Stimulated activated CD4-positive, alpha-beta T cell treated with anti-CD3 and anti-CD28 coated beads, Interleukin-15, amount 100 ng/mL, for 24 hours (primary cell): ENCODE measurements at regions not wholly inside any gene's neighbourhood (a gene's known extent, or its start where the extent isn't known, plus 50 kb on each side); places are given as distances from the start of the nearest gene placed in this dataset.

Experiments used
- DNase-seq: peaks from one replicate; pipeline ENCODE4 v3.0.0-alpha.2; 2020

- no peak for DNase-seq
Measured at GRCh38 chr6:95142661-95143335, 434.5 kb upstream of the MANEA start.

GRCh38 chr6:95143408-95144180, 433.7 kb upstream of the MANEA start:
- no peak for DNase-seq

DNA sequence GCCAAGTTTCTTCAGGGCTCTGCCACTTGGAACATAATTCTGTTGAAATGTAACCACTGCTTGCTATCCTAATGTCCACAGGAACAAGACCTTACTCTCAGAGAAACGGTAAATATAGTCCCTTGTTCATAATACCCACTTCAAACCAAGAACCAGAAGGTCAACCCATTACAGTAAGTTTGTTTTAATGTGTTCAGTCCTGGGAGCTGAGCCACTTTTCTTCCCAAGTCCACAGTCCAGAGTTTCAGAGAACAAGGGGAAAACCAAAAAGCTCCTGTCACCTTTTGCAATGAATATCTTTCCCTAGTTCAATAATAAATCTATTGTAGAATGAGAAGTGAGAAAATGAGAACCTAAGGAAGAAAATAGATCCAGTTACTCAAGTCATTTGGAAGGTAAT, 431.9 kb upstream of the MANEA start:
- no peak for DNase-seq

- DNase-seq = no peak
Measured at GRCh38 chr6:95159557-95159956, 417.8 kb upstream of the MANEA start.

GRCh38 chr6:95169775-95170174, 407.6 kb upstream of the MANEA start:
- DNase-seq = no peak

DNA sequence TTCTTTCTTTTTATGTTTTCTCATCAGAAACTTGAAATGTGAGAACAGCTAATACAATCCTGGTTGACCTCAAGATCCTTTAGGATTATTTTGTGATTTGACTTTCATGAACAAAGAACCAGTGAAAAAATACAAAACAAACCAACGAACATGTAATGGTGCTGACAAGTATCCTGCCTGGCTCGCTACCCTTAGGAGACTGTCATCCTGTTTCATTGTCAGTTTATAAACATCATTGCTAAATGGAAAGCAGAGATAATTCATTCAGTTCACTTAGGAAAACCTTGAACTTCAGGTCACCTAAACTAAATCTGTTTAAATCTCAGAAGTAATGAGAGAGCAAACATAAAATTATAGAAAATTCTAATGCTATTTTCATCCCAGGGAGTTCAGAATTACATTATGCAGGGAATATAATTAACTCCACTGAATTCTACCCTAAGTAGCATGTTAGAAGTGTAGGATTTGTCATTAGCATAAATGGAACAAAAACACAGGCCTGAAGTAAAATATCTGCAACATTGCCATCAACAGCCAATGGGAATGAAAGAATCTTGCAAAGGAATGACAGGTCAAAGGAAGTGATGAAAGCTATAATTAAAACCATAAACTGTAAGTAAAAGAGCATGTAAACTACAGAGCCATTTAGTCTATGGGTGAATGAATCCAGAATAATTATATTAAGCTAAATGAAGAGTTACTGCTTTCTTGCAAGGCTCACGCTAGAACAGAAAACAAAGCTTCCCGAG, 401.2 kb upstream of the MANEA start:
- no peak for DNase-seq

GRCh38 chr6:95185874-95186273, 391.5 kb upstream of the MANEA start:
- no peak for DNase-seq

DNA sequence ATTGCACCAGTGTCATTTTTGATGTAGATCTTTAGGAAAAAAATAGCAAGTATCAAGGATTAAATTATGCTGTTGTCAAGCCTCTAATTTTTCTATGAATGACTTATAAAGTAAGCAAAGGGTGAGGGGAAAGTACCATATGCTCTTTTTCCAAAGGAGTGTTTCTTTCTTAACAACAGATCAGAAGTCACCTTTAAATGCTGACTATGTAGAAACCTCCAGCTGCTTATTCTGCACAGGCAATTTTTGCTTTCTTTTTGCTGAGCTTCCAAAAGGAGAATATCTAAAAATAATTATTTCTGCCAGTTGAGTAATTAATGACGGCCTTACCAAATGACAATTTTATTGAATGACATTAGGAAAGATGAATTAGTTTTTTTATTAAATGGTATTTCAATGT, 390.6 kb upstream of the MANEA start:
- no peak for DNase-seq

DNA sequence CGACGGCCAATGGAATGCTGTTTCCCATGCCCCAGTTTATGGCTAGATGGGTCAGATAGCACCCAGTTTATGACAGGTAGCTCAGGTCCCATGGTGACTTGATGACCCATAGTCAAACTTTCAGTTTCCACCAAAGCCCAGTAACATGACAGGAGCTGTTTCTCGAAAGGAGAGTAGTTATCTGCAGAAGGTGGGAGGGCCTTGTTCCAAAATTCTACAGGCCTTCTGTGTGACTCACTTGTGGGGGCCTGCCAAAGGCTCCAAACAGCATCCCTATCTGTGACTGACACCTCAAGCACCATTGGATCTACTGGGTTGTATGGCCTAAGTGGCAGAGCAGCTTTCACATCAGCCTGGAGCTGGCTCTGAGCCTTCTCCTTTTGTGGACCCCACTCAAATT, 379.7 kb upstream of the MANEA start:
- no peak for DNase-seq

- peak; percentile 19 for DNase-seq
Measured at GRCh38 chr6:95203153-95203754, 374.1 kb upstream of the MANEA start.

GRCh38 chr6:95204178-95204577, 373.2 kb upstream of the MANEA start:
- DNase-seq = no peak

DNA sequence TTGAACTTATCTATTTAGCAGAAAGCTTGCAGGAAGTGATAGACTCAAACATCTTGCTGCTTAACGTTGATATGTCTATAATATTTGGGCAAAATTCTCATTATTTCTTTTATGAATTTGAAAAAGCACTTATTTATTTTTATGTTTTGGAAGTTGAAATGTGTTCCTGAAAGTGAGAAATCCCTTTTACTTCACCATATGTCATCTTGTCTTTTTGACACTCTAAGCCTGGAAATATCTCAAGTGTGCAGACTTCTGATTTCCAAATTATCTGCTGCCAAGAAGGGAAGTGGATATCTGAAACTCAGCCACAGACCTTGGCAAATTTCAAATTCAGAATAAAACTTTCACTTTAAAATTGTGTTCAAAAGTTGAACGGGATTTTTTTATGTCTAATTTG, 368.7 kb upstream of the MANEA start:
- no peak for DNase-seq

DNA sequence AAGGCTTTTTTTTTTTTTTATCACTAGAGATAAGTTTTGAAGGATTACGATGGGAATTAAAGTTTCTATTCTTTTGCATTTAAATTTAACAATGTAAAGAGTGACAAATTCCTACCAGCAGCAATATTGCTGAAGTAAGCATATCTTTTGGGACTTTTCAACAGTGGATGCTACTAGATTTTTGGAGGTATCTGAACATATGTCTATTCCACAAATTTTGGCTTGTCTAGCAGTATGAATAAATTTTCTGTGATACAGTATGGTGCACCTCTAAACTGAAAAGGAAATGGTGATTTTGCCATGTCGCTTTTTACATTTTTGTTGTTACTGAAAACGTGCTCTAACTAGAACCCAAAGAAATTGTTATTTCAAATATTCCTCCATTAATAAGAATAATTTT, 368.3 kb upstream of the MANEA start:
- no peak for DNase-seq

- DNase-seq = no peak
Measured at GRCh38 chr6:95216555-95216954, 360.8 kb upstream of the MANEA start.

GRCh38 chr6:95227351-95227750, 350.0 kb upstream of the MANEA start:
- DNase-seq = no peak

- DNase-seq = no peak
Measured at GRCh38 chr6:95228636-95229035, 348.7 kb upstream of the MANEA start.

GRCh38 chr6:95230071-95230740, 347.1 kb upstream of the MANEA start:
- DNase-seq = no peak

DNA sequence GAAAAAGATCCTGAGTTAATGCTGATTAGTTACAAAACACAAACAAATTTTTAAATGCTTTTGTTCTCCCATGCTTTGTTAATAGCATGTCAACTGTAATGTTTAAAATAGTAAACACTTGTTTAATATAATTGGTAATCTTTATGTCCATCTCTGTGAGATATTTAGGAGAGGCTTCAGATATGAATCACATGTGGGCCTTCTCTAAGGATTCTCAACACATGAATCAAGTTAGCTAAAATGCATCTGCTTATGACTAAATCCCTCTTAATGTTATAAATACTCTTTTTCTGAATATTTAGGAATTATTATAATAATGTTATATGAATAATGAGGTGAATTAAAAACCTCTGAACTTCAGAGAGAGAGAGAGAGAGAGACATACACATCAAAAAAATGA, 345.9 kb upstream of the MANEA start:
- DNase-seq = no peak

GRCh38 chr6:95232446-95232845, 344.9 kb upstream of the MANEA start:
- no peak for DNase-seq

- DNase-seq = no peak
Measured at GRCh38 chr6:95233879-95234278, 343.5 kb upstream of the MANEA start.

GRCh38 chr6:95240514-95240913, 336.8 kb upstream of the MANEA start:
- no peak for DNase-seq

DNA sequence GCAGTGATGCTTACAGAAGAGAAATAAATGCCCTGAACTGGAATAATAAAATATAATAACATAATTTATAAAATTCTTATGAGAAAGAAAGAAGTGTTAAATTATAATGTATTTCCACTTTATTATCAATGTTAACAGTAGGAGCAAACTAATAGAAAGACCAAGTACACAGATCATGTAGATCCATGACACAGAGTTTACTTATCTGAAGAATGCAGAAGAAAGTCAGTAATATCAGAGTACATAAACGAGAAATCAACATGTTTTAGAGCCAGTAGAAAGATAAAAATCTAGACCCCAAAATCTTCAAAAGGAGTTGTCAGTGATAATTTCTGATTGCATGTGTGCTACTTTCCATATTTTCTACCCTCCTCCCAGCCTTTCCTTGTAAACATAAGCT, 334.8 kb upstream of the MANEA start:
- no peak for DNase-seq

- no peak for DNase-seq
Measured at GRCh38 chr6:95243053-95243452, 334.3 kb upstream of the MANEA start.
